Fibroblast of lung (primary cell): ENCODE measurements at regions not wholly inside any gene's neighbourhood (a gene's known extent, or its start where the extent isn't known, plus 50 kb on each side); places are given as distances from the start of the nearest gene placed in this dataset.

Source experiments
- CTCF ChIP-seq, 2 donors: IDR thresholded peaks in 1 of 2; conservative IDR thresholded peaks in 1 of 2; 1 replicate in 1 of 2; 2 replicates in 1 of 2; pipeline ENCODE4 v1.5.1; 2011 to 2012; ENCODE audit warnings: low read length in 2 of 2, control low read depth in 1 of 2, inconsistent platforms in 1 of 2, low read depth in 1 of 2, mild to moderate bottlenecking in 1 of 2
- EZH2 ChIP-seq: IDR thresholded peaks from 2 replicates; pipeline ENCODE4 v1.5.1; 2012; ENCODE audit warnings: low read length, control low read depth, mild to moderate bottlenecking; ENCODE audit errors: missing control alignments

GRCh38 chr13:82216165-82216564, 1666.1 kb downstream of the SLITRK1 start:
- TF ChIP-seq CTCF (conservative IDR thresholded peaks at IDR 0.05 in 1 of 2, IDR thresholded peaks at IDR 0.05 in 1 of 2; ENCODE audit: low read depth in 1 of 2, low read length in 2 of 2) (no peak), EZH2 (no peak)
